ENCODE measurements at regions not wholly inside any gene's neighbourhood (a gene's known extent, or its start where the extent isn't known, plus 50 kb on each side); places are given as distances from the start of the nearest gene placed in this dataset.

GRCh38 chr7:16207321-16207720 lies 214.0 kb downstream of the CRPPA start:
- Histone ChIP-seq H3K4me2 (ENCODE audit: low read length) (no peak overlapping the region), H3K36me3 (ENCODE audit: control insufficient read depth, low read length) (no peaks in the 10 kb centered on the region), H3K79me2 (ENCODE audit: control insufficient read depth, low read length) (no peaks in the 10 kb centered on the region), H3K4me1 (ENCODE audit: control insufficient read depth, low read length) (no peaks in the 10 kb centered on the region), H4K20me1 (ENCODE audit: control insufficient read depth, insufficient read depth, low read depth, low read length) (no peaks in the 10 kb centered on the region), H3K27me3 (ENCODE audit: control insufficient read depth, low read length) (no peaks in the 10 kb centered on the region), H3K9me2 (replicated peaks; ENCODE audit: control insufficient read depth, low read length) (no peaks in the 10 kb centered on the region; the same call in 1 of the 2 replicates), H3K9me3 (ENCODE audit: control insufficient read depth, insufficient read depth, low read length) (no peaks in the 10 kb centered on the region), H3K4me3 (ENCODE audit: low read length) (no peak overlapping the region), H3K27ac (ENCODE audit: low read depth, low read length) (no peak overlapping the region), H3F3A (ENCODE audit: control insufficient read depth, insufficient read depth) (no peaks in the 10 kb centered on the region)
- TF ChIP-seq CTCF (IDR thresholded peaks at IDR 0.05; ENCODE audit: low read depth, low read length, poor library complexity, severe bottlenecking) (no peak), EZH2phosphoT487 (IDR thresholded peaks at IDR 0.05; ENCODE audit: borderline replicate concordance, low read length) (no peak)

GRCh38 chr7:16205466-16205865 lies 215.9 kb downstream of the CRPPA start:
- no peaks in the 10 kb centered on the region for H3K79me2 ChIP-seq (ENCODE audit: control insufficient read depth, low read length)
- H3K9me2 ChIP-seq (replicated peaks; ENCODE audit: control insufficient read depth, low read length), result no peaks in the 10 kb centered on the region; the same call in 1 of the 2 replicates
- H3F3A ChIP-seq (ENCODE audit: control insufficient read depth, insufficient read depth), result no peaks in the 10 kb centered on the region
- H3K4me2 ChIP-seq (ENCODE audit: low read length), result no peak overlapping the region
- H3K9me3 ChIP-seq (ENCODE audit: control insufficient read depth, insufficient read depth, low read length), result no peaks in the 10 kb centered on the region
- TF ChIP-seq EZH2phosphoT487 (IDR thresholded peaks at IDR 0.05; ENCODE audit: borderline replicate concordance, low read length) (no peak), CTCF (IDR thresholded peaks at IDR 0.05; ENCODE audit: low read depth, low read length, poor library complexity, severe bottlenecking) (no peak)
- H4K20me1 ChIP-seq (ENCODE audit: control insufficient read depth, insufficient read depth, low read depth, low read length), result no peaks in the 10 kb centered on the region
- no peak overlapping the region for H3K4me3 ChIP-seq (ENCODE audit: low read length)
- no peaks in the 10 kb centered on the region for H3K4me1 ChIP-seq (ENCODE audit: control insufficient read depth, low read length)
- no peaks in the 10 kb centered on the region for H3K27me3 ChIP-seq (ENCODE audit: control insufficient read depth, low read length)
- H3K27ac ChIP-seq (ENCODE audit: low read depth, low read length), result no peak overlapping the region
- H3K36me3 ChIP-seq (ENCODE audit: control insufficient read depth, low read length), result no peaks in the 10 kb centered on the region

GRCh38 chr7:16204953-16205352 lies 216.4 kb downstream of the CRPPA start:
- no peaks in the 10 kb centered on the region for H3K36me3 ChIP-seq (ENCODE audit: control insufficient read depth, low read length)
- H3K4me1 ChIP-seq (ENCODE audit: control insufficient read depth, low read length), result no peaks in the 10 kb centered on the region
- H3K4me2 ChIP-seq (ENCODE audit: low read length), result no peak overlapping the region
- H4K20me1 ChIP-seq (ENCODE audit: control insufficient read depth, insufficient read depth, low read depth, low read length), result no peaks in the 10 kb centered on the region
- H3K4me3 ChIP-seq (ENCODE audit: low read length), result no peak overlapping the region
- no peaks in the 10 kb centered on the region for H3K27me3 ChIP-seq (ENCODE audit: control insufficient read depth, low read length)
- no peaks in the 10 kb centered on the region; the same call in 1 of the 2 replicates for H3K9me2 ChIP-seq (replicated peaks; ENCODE audit: control insufficient read depth, low read length)
- H3F3A ChIP-seq (ENCODE audit: control insufficient read depth, insufficient read depth), result no peaks in the 10 kb centered on the region
- TF ChIP-seq CTCF (IDR thresholded peaks at IDR 0.05; ENCODE audit: low read depth, low read length, poor library complexity, severe bottlenecking) (no peak), EZH2phosphoT487 (IDR thresholded peaks at IDR 0.05; ENCODE audit: borderline replicate concordance, low read length) (no peak)
- no peak overlapping the region for H3K27ac ChIP-seq (ENCODE audit: low read depth, low read length)
- no peaks in the 10 kb centered on the region for H3K79me2 ChIP-seq (ENCODE audit: control insufficient read depth, low read length)
- H3K9me3 ChIP-seq (ENCODE audit: control insufficient read depth, insufficient read depth, low read length), result no peaks in the 10 kb centered on the region

Measured in DOHH2 (cell line).